ENCODE measurements at regions not wholly inside any gene's neighbourhood (a gene's known extent, or its start where the extent isn't known, plus 50 kb on each side); places are given as distances from the start of the nearest gene placed in this dataset.
A peak's percentile ranks its signal among the peaks of the same experiment; 100 is the strongest.

DNA sequence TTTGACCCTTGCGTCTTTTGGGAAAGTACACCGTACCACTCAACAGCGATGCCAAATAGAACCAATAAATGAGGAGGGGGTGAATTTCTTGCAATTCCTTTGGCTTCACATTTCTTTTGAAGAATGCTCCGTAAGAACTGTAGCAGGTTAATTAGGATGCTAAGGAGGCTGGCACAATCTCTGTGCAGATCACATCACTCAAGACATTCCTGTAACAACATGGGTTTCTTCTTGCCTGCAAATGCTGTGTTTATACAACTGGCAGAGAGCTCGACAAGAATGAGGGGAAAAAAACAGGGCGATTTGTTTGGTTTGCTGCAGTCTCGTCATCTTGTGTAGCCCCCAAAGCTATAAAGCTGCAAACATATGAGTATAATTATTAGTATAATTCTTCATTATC lies 424.8 kb upstream of the DCC start (continued):
- TF ChIP-seq ZNF766 (CRISPR knock-in tag; IDR thresholded peaks at IDR 0.05; ENCODE audit: borderline replicate concordance) (no peak), WIZ (CRISPR knock-in tag; IDR thresholded peaks at IDR 0.05) (no peak), ZNF296 (CRISPR knock-in tag; conservative IDR thresholded peaks at IDR 0.05) (no peak), KLF16 (CRISPR knock-in tag; IDR thresholded peaks at IDR 0.05) (no peak), ZNF567 (CRISPR knock-in tag; IDR thresholded peaks at IDR 0.05; ENCODE audit: borderline replicate concordance) (no peak), MIER3 (CRISPR knock-in tag; IDR thresholded peaks at IDR 0.05; ENCODE audit: borderline replicate concordance) (no peak), SMAD1 (CRISPR knock-in tag; IDR thresholded peaks at IDR 0.05; ENCODE audit: borderline replicate concordance, low read depth) (no peak)

DNA sequence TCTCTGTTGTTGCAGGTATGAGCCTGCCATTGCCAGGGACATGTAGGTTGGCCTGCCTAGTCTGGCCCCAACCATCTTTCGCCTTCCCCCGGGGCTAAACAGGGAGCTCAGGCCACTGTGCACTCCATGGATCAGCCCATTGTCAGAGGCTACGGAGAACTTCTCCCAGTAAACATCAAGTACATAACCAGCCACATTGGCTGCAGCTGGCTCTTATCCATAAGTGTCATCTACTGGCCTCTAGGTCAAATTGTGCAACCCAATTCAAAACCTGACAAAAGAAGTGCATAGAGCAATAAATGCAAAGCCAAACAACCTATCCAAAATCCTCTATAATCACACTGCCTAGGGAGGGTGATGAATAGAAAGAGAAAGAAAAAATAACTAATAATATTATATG lies 418.1 kb upstream of the DCC start:
- in situ Hi-C loops (cut with HindIII; ENCODE audit: extremely low pct_ligation_motif_present, low pct_unique_long_range_greater_than_20kb): no loop called here
- Histone ChIP-seq H3K4me1 (ENCODE audit: insufficient read depth, low read length) (no peaks in the 10 kb centered on the region), H3K4me2 (ENCODE audit: low read depth, low read length) (no peak overlapping the region), H3K9me3 (ENCODE audit: low read length) (peaks cover 70% of the 10 kb centered on the region), H3K27me3 (ENCODE audit: control insufficient read depth in 1 of 2, insufficient read depth in 2 of 2, low read length in 2 of 2) (no peaks in the 10 kb centered on the region), H3K36me3 (replicated peaks in 1 of 2; ENCODE audit: control insufficient read depth in 1 of 2, insufficient read depth in 2 of 2, low read length in 2 of 2) (no peaks in the 10 kb centered on the region), H3K79me2 (ENCODE audit: insufficient read depth, low read length) (no peaks in the 10 kb centered on the region), H3K4me3 (replicated peaks in 1 of 3; ENCODE audit: insufficient read depth in 1 of 3, low read depth in 2 of 3, low read length in 3 of 3) (no peak overlapping the region), H2AFZ (ENCODE audit: low read length) (no peak overlapping the region), H4K20me1 (ENCODE audit: insufficient read depth, low read length) (no peaks in the 10 kb centered on the region), H3K27ac (ENCODE audit: extremely low read length, insufficient read depth, low read length) (no peak overlapping the region), H3K9ac (ENCODE audit: insufficient read depth, low read depth, low read length) (no peak overlapping the region)
- 8% methylated on average over 3 of the region's 3 CpGs for WGBS (ENCODE audit: low lambda C conversion rate)
- CTCF ChIA-PET (ENCODE audit: low intra/inter-chr PET ratio, low total read pairs): no interaction called here
- POLR2A ChIA-PET: no interaction called here
- TF ChIP-seq, protein P1, sequence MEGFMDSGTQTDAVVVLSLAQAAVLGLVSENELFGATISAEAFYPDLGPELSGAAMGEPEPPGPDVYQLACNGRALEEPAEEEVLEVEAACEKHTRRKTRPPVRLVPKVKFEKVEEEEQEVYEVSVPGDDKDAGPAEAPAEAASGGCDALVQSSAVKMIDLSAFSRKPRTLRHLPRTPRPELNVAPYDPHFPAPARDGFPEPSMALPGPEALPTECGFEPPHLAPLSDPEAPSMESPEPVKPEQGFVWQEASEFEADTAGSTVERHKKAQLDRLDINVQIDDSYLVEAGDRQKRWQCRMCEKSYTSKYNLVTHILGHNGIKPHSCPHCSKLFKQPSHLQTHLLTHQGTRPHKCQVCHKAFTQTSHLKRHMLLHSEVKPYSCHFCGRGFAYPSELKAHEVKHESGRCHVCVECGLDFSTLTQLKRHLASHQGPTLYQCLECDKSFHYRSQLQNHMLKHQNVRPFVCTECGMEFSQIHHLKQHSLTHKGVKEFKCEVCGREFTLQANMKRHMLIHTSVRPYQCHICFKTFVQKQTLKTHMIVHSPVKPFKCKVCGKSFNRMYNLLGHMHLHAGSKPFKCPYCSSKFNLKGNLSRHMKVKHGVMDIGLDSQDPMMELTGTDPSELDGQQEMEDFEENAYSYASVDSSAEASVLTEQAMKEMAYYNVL (CRISPR knock-in tag; IDR thresholded peaks at IDR 0.05; ENCODE audit: borderline replicate concordance): no peak
- no peak for TF ChIP-seq MED13 (CRISPR knock-in tag; IDR thresholded peaks at IDR 0.05)
- TF ChIP-seq, protein P2, sequence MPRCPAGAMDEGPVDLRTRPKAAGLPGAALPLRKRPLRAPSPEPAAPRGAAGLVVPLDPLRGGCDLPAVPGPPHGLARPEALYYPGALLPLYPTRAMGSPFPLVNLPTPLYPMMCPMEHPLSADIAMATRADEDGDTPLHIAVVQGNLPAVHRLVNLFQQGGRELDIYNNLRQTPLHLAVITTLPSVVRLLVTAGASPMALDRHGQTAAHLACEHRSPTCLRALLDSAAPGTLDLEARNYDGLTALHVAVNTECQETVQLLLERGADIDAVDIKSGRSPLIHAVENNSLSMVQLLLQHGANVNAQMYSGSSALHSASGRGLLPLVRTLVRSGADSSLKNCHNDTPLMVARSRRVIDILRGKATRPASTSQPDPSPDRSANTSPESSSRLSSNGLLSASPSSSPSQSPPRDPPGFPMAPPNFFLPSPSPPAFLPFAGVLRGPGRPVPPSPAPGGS (CRISPR knock-in tag; IDR thresholded peaks at IDR 0.05): no peak
- no peak for TF ChIP-seq HHEX (CRISPR knock-in tag; IDR thresholded peaks at IDR 0.05)
- no peak for TF ChIP-seq FOXP1 (IDR thresholded peaks at IDR 0.05)
- TF ChIP-seq FOXP1 (CRISPR knock-in tag; IDR thresholded peaks at IDR 0.05): no peak
- TF ChIP-seq CEBPB (IDR thresholded peaks at IDR 0.05; ENCODE audit: borderline replicate concordance, low read depth, low read length): peak; percentile 6; the same call in 1 of the 2 replicates
- TF ChIP-seq ZNF556 (CRISPR knock-in tag; IDR thresholded peaks at IDR 0.05; ENCODE audit: borderline replicate concordance): no peak
- TF ChIP-seq, protein P3, sequence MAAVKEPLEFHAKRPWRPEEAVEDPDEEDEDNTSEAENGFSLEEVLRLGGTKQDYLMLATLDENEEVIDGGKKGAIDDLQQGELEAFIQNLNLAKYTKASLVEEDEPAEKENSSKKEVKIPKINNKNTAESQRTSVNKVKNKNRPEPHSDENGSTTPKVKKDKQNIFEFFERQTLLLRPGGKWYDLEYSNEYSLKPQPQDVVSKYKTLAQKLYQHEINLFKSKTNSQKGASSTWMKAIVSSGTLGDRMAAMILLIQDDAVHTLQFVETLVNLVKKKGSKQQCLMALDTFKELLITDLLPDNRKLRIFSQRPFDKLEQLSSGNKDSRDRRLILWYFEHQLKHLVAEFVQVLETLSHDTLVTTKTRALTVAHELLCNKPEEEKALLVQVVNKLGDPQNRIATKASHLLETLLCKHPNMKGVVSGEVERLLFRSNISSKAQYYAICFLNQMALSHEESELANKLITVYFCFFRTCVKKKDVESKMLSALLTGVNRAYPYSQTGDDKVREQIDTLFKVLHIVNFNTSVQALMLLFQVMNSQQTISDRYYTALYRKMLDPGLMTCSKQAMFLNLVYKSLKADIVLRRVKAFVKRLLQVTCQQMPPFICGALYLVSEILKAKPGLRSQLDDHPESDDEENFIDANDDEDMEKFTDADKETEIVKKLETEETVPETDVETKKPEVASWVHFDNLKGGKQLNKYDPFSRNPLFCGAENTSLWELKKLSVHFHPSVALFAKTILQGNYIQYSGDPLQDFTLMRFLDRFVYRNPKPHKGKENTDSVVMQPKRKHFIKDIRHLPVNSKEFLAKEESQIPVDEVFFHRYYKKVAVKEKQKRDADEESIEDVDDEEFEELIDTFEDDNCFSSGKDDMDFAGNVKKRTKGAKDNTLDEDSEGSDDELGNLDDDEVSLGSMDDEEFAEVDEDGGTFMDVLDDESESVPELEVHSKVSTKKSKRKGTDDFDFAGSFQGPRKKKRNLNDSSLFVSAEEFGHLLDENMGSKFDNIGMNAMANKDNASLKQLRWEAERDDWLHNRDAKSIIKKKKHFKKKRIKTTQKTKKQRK (IDR thresholded peaks at IDR 0.05; ENCODE audit: low read length): no peak
- no TSS peak for BruUV-seq (replicated peaks)
- FAIRE-seq (no peak), ATAC-seq (no peak), DNase-seq (ENCODE audit: low spot score) (no peak)
- intact Hi-C loops (cut with micrococcal nuclease; ENCODE audit: unreplicated experiment): no loop called here

All from HepG2 (cell line).